MM.1S (cell line): ENCODE measurements at regions not wholly inside any gene's neighbourhood (a gene's known extent, or its start where the extent isn't known, plus 50 kb on each side); places are given as distances from the start of the nearest gene placed in this dataset.
"Not testable (repeated sequence)": the region's sequence is repeated elsewhere in the genome, so short reads cannot be mapped to it uniquely, and the experiment has no call there.

ENCODE experiments used
- DNase-seq: peaks from one replicate; pipeline ENCODE4 v3.0.0-alpha.2; 2015
- H2AFZ ChIP-seq: fragments of 300-600 bp; sonication (generic); 2 replicates; pipeline ENCODE4 v1.6.0; 2016; ENCODE audit warnings: antibody characterized with exemption, low read length
- H3F3A ChIP-seq: fragments of 300-600 bp; sonication (generic); 2 replicates; pipeline ENCODE4 v1.6.1; 2016; ENCODE audit warnings: mild to moderate bottlenecking, antibody characterized with exemption, low read length, moderate library complexity, mixed read lengths; ENCODE audit not compliant: insufficient read depth
- H3K27ac ChIP-seq: fragments of 300-600 bp; sonication (generic); 2 replicates; pipeline ENCODE4 v1.5.1; 2016; ENCODE audit warnings: mild to moderate bottlenecking, low read length
- H3K27me3 ChIP-seq: fragments of 300-600 bp; sonication (generic); replicated peaks from 2 replicates; pipeline ENCODE4 v1.6.0; 2016; ENCODE audit warnings: low read length; ENCODE audit not compliant: insufficient read depth
- H3K36me3 ChIP-seq: fragments of 300-600 bp; sonication (generic); replicated peaks from 2 replicates; pipeline ENCODE4 v1.6.1; 2016; ENCODE audit warnings: mild to moderate bottlenecking, low read length, mixed read lengths; ENCODE audit not compliant: insufficient read depth
- H3K4me1 ChIP-seq: fragments of 300-600 bp; sonication (generic); 2 replicates; pipeline ENCODE4 v1.6.1; 2016; ENCODE audit warnings: low read length, mixed read lengths
- H3K4me2 ChIP-seq: fragments of 300-600 bp; sonication (generic); 2 replicates; pipeline ENCODE4 v1.6.0; 2016; ENCODE audit warnings: low read depth, low read length
- H3K4me3 ChIP-seq: fragments of 300-600 bp; sonication (generic); 2 replicates; pipeline ENCODE4 v1.5.1; 2016; ENCODE audit warnings: low read length, mixed read lengths
- H3K79me2 ChIP-seq: fragments of 300-600 bp; sonication (generic); 2 replicates; pipeline ENCODE4 v1.6.1; 2016; ENCODE audit warnings: mixed run types, low read length, mixed read lengths
- H3K9ac ChIP-seq: fragments of 300-600 bp; sonication (generic); 2 replicates; pipeline ENCODE4 v1.6.1; 2016; ENCODE audit warnings: low read length, mixed read lengths
- H3K9me2 ChIP-seq: fragments of 300-600 bp; sonication (generic); replicated peaks from 2 replicates; pipeline ENCODE4 v1.6.1; 2016; ENCODE audit warnings: mild to moderate bottlenecking, low read length, mixed read lengths; ENCODE audit not compliant: insufficient read depth
- H3K9me3 ChIP-seq: fragments of 300-600 bp; sonication (generic); replicated peaks from 2 replicates; pipeline ENCODE4 v1.6.1; 2016; ENCODE audit warnings: mild to moderate bottlenecking, low read length, mixed read lengths; ENCODE audit not compliant: insufficient read depth
- H4K20me1 ChIP-seq: fragments of 300-600 bp; sonication (generic); 2 replicates; pipeline ENCODE4 v1.6.1; 2016; ENCODE audit warnings: mild to moderate bottlenecking, low read length, moderate library complexity, mixed read lengths; ENCODE audit not compliant: insufficient read depth
- EZH2 ChIP-seq: fragments of 300-600 bp; sonication (generic); optimal IDR thresholded peaks from 2 replicates; pipeline ENCODE3; 2017; ENCODE audit warnings: low read depth, mild to moderate bottlenecking, antibody characterized with exemption, low read length, mixed read lengths
- EZH2phosphoT487 ChIP-seq: fragments of 300-600 bp; sonication (generic); IDR thresholded peaks from 2 replicates; pipeline ENCODE4 v1.6.1; 2018; ENCODE audit warnings: antibody characterized with exemption, low read length
- TF ChIP-seq, protein P1 (sequence below): fragments of 300-600 bp; sonication (generic); IDR thresholded peaks from 2 replicates; pipeline ENCODE4 v1.5.1; 2016; ENCODE audit warnings: antibody characterized with exemption, low read length, mixed read lengths

DNA sequence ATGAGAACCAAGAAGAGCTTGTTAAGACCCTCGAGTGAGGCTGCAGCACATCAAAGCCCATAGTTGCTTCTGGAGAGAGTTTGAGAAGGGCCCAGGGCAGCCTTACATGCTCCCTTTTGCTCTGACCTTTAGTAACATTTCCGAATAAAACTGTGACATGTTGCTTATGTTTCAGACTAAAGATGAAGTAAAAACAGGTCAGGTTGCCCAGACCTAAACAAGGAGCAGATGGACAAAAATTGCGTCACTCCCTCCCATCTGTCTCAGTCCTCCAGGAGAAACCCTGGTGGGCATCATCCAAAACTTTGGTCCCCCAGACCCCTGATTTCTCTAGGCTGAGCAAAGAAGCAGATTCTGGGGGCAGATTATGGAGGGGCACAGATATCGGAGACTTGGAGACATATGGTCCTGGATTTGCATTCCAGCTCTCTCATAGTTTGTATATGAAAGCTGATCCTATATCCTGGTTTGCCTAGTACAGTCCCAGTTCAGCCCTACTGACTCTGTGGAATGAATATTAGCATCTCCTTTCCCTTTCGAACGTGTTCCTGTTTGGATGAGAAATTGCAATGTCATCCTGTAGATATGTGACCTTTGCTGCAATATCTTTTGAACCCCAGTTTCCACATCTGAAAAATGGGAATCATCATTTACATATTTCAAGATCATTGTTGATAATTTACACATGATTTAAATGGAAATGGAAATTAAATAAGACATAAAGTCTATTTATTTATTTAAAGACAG lies 304.9 kb upstream of the USP24 start:
- no peaks in the 10 kb centered on the region for H3K27me3 ChIP-seq
- no peaks in the 10 kb centered on the region for H3K36me3 ChIP-seq
- H4K20me1 ChIP-seq = no peaks in the 10 kb centered on the region
- no peaks in the 10 kb centered on the region for H3K79me2 ChIP-seq
- no peak overlapping the region for H2AFZ ChIP-seq
- TF ChIP-seq EZH2phosphoT487 = no peak
- H3K4me1 ChIP-seq = no peaks in the 10 kb centered on the region
- no peaks in the 10 kb centered on the region for H3K9me2 ChIP-seq
- no peaks in the 10 kb centered on the region for H3F3A ChIP-seq
- H3K4me3 ChIP-seq = no peak overlapping the region
- no peaks in the 10 kb centered on the region for H3K9me3 ChIP-seq
- no peak overlapping the region for H3K27ac ChIP-seq
- H3K9ac ChIP-seq = no peak overlapping the region
- no peak overlapping the region for H3K4me2 ChIP-seq
- DNase-seq = no peak

DNA sequence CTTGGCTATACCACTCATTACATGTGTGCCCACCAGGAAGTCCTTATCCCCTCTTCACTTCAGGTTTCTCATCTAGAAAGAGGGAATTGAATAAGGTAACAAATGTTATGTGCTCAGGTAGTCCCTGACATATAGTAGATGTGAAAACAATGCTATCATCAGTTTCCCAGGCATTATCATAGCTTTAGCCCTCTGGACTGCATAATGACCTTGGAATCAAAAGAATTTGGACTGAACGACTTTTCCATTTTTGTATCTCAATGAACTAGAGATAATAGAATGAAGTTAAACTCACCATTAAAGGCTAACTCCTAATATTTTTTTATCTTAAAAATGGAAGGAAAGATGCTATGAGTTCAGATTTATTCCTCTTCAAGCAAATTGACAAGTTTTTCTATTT lies 304.1 kb upstream of the USP24 start:
- no peaks in the 10 kb centered on the region for H3K36me3 ChIP-seq
- H3K27me3 ChIP-seq = no peaks in the 10 kb centered on the region

DNA sequence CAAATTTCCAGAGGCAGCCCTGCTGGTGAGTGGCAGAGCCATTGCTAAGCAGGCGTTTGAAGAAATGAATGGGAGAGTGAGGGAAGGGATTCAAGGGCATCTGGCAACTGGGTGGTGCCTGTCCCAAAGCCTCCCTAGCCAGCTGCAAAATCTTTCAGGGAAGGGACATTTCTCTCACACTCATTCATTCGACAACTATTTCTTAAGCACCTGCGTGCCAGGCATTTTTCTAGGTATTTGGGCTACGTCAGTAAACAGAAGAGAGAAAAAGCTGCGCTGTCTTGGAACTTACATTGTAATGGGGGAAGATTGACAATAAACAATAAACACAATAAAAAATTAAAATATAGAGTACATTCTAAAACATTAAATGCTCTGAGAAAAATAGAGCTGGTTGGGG lies 301.9 kb upstream of the USP24 start:
- no peaks in the 10 kb centered on the region for H3K36me3 ChIP-seq
- H3K9ac ChIP-seq = no peak overlapping the region
- no peaks in the 10 kb centered on the region for H3F3A ChIP-seq
- no peaks in the 10 kb centered on the region for H3K9me2 ChIP-seq
- no peaks in the 10 kb centered on the region for H3K9me3 ChIP-seq
- H2AFZ ChIP-seq = no peak overlapping the region
- H3K79me2 ChIP-seq = no peaks in the 10 kb centered on the region
- TF ChIP-seq EZH2phosphoT487 = no peak
- TF ChIP-seq, protein P1, sequence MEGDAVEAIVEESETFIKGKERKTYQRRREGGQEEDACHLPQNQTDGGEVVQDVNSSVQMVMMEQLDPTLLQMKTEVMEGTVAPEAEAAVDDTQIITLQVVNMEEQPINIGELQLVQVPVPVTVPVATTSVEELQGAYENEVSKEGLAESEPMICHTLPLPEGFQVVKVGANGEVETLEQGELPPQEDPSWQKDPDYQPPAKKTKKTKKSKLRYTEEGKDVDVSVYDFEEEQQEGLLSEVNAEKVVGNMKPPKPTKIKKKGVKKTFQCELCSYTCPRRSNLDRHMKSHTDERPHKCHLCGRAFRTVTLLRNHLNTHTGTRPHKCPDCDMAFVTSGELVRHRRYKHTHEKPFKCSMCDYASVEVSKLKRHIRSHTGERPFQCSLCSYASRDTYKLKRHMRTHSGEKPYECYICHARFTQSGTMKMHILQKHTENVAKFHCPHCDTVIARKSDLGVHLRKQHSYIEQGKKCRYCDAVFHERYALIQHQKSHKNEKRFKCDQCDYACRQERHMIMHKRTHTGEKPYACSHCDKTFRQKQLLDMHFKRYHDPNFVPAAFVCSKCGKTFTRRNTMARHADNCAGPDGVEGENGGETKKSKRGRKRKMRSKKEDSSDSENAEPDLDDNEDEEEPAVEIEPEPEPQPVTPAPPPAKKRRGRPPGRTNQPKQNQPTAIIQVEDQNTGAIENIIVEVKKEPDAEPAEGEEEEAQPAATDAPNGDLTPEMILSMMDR = no peak
- TF ChIP-seq EZH2 = no peak
- no peaks in the 10 kb centered on the region for H3K4me1 ChIP-seq
- DNase-seq = no peak
- H4K20me1 ChIP-seq = no peaks in the 10 kb centered on the region
- H3K4me2 ChIP-seq = no peak overlapping the region
- no peak overlapping the region for H3K4me3 ChIP-seq
- no peaks in the 10 kb centered on the region for H3K27me3 ChIP-seq
- H3K27ac ChIP-seq = no peak overlapping the region

More for the DNA sequence above, 304.1 kb upstream of the USP24 start:
- Histone ChIP-seq H3K4me2 (no peak overlapping the region), H3K9me3 (no peaks in the 10 kb centered on the region), H3K9ac (no peak overlapping the region), H3K9me2 (no peaks in the 10 kb centered on the region), H3F3A (no peaks in the 10 kb centered on the region), H4K20me1 (no peaks in the 10 kb centered on the region), H3K27ac (no peak overlapping the region), H3K4me1 (no peaks in the 10 kb centered on the region), H3K79me2 (no peaks in the 10 kb centered on the region), H2AFZ (no peak overlapping the region), H3K4me3 (no peak overlapping the region)
- TF ChIP-seq, protein P1 = no peak
- no peak for TF ChIP-seq EZH2phosphoT487
- no peak for DNase-seq

DNA sequence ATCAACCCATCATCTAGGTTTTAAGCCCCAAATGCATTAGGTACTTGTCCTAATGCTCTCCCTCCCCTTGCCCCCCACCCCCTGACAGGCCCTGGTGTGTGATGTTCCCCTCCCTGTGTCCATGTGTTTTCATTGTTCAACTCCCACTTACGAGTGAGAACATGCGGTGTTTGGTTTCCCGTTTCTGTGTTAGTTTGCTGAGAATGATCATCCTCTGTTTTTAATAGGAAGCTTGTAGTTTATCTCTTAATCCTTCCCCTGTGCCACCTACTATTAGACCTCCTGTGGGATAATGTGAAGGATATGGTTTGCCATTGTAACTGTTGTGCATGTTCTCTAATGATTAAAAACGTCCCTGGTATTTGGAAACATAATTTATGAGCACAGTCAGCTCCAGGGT lies 299.4 kb upstream of the USP24 start:
- not testable (repeated sequence) for H3K9me2 ChIP-seq, H4K20me1 ChIP-seq, H3K36me3 ChIP-seq, H3K79me2 ChIP-seq, H3K9ac ChIP-seq, H3K4me3 ChIP-seq, H3K4me1 ChIP-seq, H3K27me3 ChIP-seq, H3K9me3 ChIP-seq, H3K27ac ChIP-seq, H3K4me2 ChIP-seq, H2AFZ ChIP-seq, DNase-seq, H3F3A ChIP-seq
